Chondrocyte (in vitro differentiated cells): ENCODE measurements at regions not wholly inside any gene's neighbourhood (a gene's known extent, or its start where the extent isn't known, plus 50 kb on each side); places are given as distances from the start of the nearest gene placed in this dataset.

Experiments
- DNase-seq: peaks from one replicate; pipeline ENCODE4 v3.0.0; 2021; ENCODE audit warnings: mixed read lengths, low spot score
- H3K27ac Mint-ChIP-seq: one replicate; pipeline ENCODE4 v1.8.0; 2021; ENCODE audit warnings: mild to moderate bottlenecking, moderate library complexity, mixed read lengths; ENCODE audit not compliant: unreplicated experiment
- H3K27me3 Mint-ChIP-seq: 2 replicates; pipeline ENCODE4 v1.8.0; 2021; ENCODE audit warnings: low read depth, mixed read lengths
- H3K36me3 Mint-ChIP-seq: 2 replicates; pipeline ENCODE4 v1.8.0; 2021; ENCODE audit warnings: low read depth, mixed read lengths
- H3K4me1 Mint-ChIP-seq: 2 replicates; pipeline ENCODE4 v1.8.0; 2021; ENCODE audit warnings: low read depth, mild to moderate bottlenecking, mixed read lengths
- H3K4me3 Mint-ChIP-seq: one replicate; pipeline ENCODE4 v1.8.0; 2021; ENCODE audit warnings: mild to moderate bottlenecking, moderate library complexity, mixed read lengths; ENCODE audit not compliant: unreplicated experiment
- H3K9me3 Mint-ChIP-seq: 2 replicates; pipeline ENCODE4 v1.8.0; 2021; ENCODE audit warnings: low read depth, mixed read lengths
- TF ChIP-seq, protein P1 (sequence below): fragments of 200-600 bp; sonication (generic); IDR thresholded peaks from 2 replicates; pipeline ENCODE4 v1.5.0; 2021; ENCODE audit warnings: antibody characterized with exemption, mild to moderate bottlenecking, moderate library complexity

DNA sequence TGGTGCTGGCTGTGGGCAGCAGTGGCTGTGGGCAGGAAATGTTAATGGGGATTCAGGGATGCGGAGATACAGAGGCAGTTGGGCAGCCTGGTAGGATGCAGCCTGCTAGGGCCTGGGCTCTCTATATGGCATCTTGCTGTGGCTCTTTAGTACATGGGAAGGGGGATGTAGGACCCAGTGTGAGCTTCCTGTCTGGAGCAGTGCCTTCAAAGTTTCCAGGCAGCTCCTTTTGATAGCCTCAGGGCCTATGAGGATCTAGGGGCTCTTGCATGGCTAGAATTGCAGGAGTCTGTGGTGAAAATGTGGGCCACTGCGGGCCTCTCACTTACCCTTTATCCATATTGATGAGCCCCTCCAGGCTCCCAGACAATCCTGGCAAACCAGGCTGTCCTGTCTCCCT lies 213.2 kb upstream of the SNX19 start:
- Mint-ChIP-seq H3K9me3 (peaks cover 34% of the 10 kb centered on the region), H3K4me3 (no peak overlapping the region), H3K27me3 (no peaks in the 10 kb centered on the region), H3K36me3 (peaks cover 5% of the 10 kb centered on the region), H3K27ac (no peak overlapping the region), H3K4me1 (no peaks in the 10 kb centered on the region)
- no peak for DNase-seq
- TF ChIP-seq, protein P1, sequence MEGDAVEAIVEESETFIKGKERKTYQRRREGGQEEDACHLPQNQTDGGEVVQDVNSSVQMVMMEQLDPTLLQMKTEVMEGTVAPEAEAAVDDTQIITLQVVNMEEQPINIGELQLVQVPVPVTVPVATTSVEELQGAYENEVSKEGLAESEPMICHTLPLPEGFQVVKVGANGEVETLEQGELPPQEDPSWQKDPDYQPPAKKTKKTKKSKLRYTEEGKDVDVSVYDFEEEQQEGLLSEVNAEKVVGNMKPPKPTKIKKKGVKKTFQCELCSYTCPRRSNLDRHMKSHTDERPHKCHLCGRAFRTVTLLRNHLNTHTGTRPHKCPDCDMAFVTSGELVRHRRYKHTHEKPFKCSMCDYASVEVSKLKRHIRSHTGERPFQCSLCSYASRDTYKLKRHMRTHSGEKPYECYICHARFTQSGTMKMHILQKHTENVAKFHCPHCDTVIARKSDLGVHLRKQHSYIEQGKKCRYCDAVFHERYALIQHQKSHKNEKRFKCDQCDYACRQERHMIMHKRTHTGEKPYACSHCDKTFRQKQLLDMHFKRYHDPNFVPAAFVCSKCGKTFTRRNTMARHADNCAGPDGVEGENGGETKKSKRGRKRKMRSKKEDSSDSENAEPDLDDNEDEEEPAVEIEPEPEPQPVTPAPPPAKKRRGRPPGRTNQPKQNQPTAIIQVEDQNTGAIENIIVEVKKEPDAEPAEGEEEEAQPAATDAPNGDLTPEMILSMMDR = no peak

DNA sequence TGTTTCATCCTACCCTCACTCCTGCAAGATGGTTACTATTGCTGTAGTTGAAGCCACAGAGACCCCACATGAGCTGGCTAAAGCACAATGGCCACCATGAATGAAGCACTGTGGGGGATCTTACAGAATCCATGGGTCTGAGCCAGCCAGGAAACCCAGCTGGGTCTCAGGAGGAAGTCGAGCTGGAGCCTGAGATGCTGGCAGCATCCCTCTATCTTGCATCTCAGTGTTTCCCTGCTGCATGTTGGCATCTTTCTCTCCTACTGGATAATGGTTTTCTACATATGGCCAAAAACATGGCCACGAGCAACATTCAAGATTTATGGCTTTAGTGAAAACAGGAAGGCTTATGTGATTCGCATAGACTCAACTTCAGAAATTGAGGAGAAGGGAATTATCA lies 219.3 kb upstream of the SNX19 start:
- Mint-ChIP-seq H3K27me3 (no peaks in the 10 kb centered on the region), H3K4me3 (no peak overlapping the region), H3K27ac (no peak overlapping the region), H3K9me3 (no peaks in the 10 kb centered on the region), H3K4me1 (peaks cover 32% of the 10 kb centered on the region), H3K36me3 (no peaks in the 10 kb centered on the region)
- no peak for DNase-seq
- TF ChIP-seq, protein P1 = no peak

GRCh38 chr11:131136486-131136885 lies 220.2 kb upstream of the SNX19 start:
- H3K27me3 Mint-ChIP-seq = no peaks in the 10 kb centered on the region
- no peak overlapping the region for H3K4me3 Mint-ChIP-seq
- DNase-seq = no peak
- H3K9me3 Mint-ChIP-seq = no peaks in the 10 kb centered on the region
- no peaks in the 10 kb centered on the region for H3K36me3 Mint-ChIP-seq
- H3K4me1 Mint-ChIP-seq = peaks cover 32% of the 10 kb centered on the region
- peak overlapping the region; percentile 79 for H3K27ac Mint-ChIP-seq
- TF ChIP-seq, protein P1 = no peak

DNA sequence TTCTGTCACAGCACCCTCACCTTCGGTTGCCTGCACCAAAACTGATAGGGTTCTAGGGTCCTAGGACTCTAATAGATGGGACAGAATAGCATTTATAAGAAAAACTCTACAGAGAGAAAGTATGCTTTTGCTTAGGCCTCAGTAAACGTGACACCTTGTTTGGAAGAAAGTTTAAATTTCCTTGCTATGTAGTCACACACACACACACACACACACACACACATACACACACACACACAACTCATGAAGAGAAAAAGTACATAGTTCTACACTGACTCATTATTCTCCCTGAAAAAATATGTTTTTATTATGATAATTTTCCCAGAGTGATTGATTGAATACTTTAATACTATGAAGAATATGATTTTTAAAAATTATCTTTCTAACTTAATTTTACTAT lies 220.8 kb upstream of the SNX19 start:
- TF ChIP-seq, protein P1 = no peak
- no peaks in the 10 kb centered on the region for H3K9me3 Mint-ChIP-seq
- peaks cover 32% of the 10 kb centered on the region for H3K4me1 Mint-ChIP-seq
- H3K27me3 Mint-ChIP-seq = no peaks in the 10 kb centered on the region
- DNase-seq = no peak
- H3K36me3 Mint-ChIP-seq = no peaks in the 10 kb centered on the region
- H3K4me3 Mint-ChIP-seq = no peak overlapping the region
- H3K27ac Mint-ChIP-seq = peak overlapping the region; percentile 79

GRCh38 chr11:131138731-131139130 lies 222.5 kb upstream of the SNX19 start:
- no peaks in the 10 kb centered on the region for H3K27me3 Mint-ChIP-seq
- H3K27ac Mint-ChIP-seq = no peak overlapping the region
- no peaks in the 10 kb centered on the region for H3K36me3 Mint-ChIP-seq
- H3K4me1 Mint-ChIP-seq = peaks cover 32% of the 10 kb centered on the region
- H3K4me3 Mint-ChIP-seq = no peak overlapping the region
- no peaks in the 10 kb centered on the region for H3K9me3 Mint-ChIP-seq
- DNase-seq = no peak
- TF ChIP-seq, protein P1 = no peak
